ENCODE measurements at regions not wholly inside any gene's neighbourhood (a gene's known extent, or its start where the extent isn't known, plus 50 kb on each side); places are given as distances from the start of the nearest gene placed in this dataset.

DNA sequence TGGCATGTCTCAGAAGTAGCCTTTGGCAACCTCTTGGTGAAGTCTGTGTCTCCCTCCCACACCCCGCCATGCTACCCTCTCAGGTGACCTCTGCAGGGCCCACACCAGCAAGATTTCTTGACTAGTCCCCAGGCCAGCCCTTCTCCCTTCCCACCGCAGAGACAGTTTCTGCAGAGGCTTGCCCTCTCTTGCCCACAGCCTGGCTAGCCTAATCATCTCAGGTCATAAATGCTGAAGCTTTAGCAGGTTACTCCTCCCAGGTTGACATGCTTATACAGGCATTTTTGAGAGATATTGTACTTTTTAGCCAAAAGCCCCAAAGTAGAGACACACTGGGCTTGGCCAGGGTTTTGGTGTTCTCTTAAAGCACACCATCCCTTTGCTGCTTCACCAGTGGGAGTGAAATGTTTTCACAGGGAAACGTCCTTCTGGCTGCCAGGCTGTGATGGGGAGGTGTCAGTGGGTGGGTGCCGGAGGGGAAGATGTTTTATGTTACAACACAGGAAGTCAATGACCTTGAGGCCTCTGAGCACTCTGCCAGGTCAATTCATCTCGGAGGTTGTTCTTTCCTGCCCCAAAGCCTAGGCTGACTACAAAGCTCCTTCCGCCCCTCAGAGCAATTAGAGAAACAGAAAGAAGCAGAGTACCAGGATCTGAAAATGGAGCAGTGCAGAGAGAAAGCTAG, 58.5 kb downstream of the STYXL2 start:
- Mint-ChIP-seq H3K36me3 (ENCODE audit: low read depth) (no peaks in the 10 kb centered on the region), H3K27me3 (peaks cover 23% of the 10 kb centered on the region), H3K4me1 (no peaks in the 10 kb centered on the region), H3K4me3 (no peak overlapping the region), H3K9me3 (peaks cover 5% of the 10 kb centered on the region), H3K27ac (no peak overlapping the region)
- CTCF ChIA-PET = no interaction called here
- DNase-seq (no peak), ATAC-seq (ENCODE audit: low read depth) (no peak)
- TF ChIP-seq, protein P1, sequence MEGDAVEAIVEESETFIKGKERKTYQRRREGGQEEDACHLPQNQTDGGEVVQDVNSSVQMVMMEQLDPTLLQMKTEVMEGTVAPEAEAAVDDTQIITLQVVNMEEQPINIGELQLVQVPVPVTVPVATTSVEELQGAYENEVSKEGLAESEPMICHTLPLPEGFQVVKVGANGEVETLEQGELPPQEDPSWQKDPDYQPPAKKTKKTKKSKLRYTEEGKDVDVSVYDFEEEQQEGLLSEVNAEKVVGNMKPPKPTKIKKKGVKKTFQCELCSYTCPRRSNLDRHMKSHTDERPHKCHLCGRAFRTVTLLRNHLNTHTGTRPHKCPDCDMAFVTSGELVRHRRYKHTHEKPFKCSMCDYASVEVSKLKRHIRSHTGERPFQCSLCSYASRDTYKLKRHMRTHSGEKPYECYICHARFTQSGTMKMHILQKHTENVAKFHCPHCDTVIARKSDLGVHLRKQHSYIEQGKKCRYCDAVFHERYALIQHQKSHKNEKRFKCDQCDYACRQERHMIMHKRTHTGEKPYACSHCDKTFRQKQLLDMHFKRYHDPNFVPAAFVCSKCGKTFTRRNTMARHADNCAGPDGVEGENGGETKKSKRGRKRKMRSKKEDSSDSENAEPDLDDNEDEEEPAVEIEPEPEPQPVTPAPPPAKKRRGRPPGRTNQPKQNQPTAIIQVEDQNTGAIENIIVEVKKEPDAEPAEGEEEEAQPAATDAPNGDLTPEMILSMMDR (IDR thresholded peaks at IDR 0.05) = no peak
- POLR2A ChIA-PET = no interaction called here
- intact Hi-C loops (cut with micrococcal nuclease) = no loop called here

DNA sequence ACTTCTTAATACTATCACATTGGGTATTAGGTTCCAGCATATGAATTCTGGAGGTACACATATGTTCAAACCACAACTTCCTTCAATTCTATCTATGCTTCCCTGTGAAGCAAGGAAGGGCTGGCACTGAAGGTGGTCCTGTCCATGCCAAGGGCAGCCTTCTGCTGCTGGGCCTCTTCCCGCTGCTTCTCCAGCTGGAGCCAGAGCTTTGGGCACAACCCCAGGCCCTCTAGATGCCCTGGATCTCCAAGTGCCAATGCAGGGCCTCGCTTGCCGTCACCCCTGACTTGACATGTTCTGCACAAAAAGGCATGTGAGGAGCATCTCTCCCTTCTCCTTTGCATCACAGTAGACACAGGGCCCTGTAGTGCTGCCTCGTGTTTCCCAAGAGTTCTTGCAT, 62.6 kb downstream of the STYXL2 start:
- intact Hi-C loops (cut with micrococcal nuclease) = no loop called here
- TF ChIP-seq, protein P1 (IDR thresholded peaks at IDR 0.05) = no peak
- no peak overlapping the region for H3K4me3 Mint-ChIP-seq
- H3K4me1 Mint-ChIP-seq = no peaks in the 10 kb centered on the region
- ChIA-PET POLR2A (no interaction called here), CTCF (no interaction called here)
- DNase-seq (no peak), ATAC-seq (ENCODE audit: low read depth) (no peak)
- no peaks in the 10 kb centered on the region for H3K36me3 Mint-ChIP-seq (ENCODE audit: low read depth)
- no peak overlapping the region for H3K27ac Mint-ChIP-seq
- peaks cover 6% of the 10 kb centered on the region for H3K27me3 Mint-ChIP-seq
- no peaks in the 10 kb centered on the region for H3K9me3 Mint-ChIP-seq

DNA sequence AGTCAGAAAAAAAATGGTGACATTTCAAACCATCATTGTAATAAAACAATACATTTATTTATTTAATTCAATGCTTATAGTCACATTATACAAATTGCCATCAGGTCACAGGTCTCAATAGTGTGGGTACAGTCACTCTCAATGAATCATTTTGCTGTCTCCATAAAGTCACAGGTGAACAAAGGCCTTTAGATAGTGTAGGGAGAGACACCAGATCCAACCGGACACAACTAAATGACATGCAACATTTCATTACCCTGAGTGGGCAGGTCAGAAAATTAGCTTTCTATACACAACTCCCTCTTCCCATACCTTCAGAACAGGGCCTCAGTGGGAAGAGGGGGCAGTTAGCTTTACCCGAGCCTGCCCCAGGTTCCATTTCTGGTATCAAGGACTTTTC, 63.2 kb downstream of the STYXL2 start:
- no peak overlapping the region for H3K27ac Mint-ChIP-seq
- CTCF ChIA-PET = no interaction called here
- no peaks in the 10 kb centered on the region for H3K36me3 Mint-ChIP-seq (ENCODE audit: low read depth)
- H3K9me3 Mint-ChIP-seq = no peaks in the 10 kb centered on the region
- POLR2A ChIA-PET = no interaction called here
- DNase-seq (no peak), ATAC-seq (ENCODE audit: low read depth) (no peak)
- no peaks in the 10 kb centered on the region for H3K4me1 Mint-ChIP-seq
- TF ChIP-seq, protein P1 (IDR thresholded peaks at IDR 0.05) = no peak
- intact Hi-C loops (cut with micrococcal nuclease) = no loop called here
- peaks cover 3% of the 10 kb centered on the region for H3K27me3 Mint-ChIP-seq
- no peak overlapping the region for H3K4me3 Mint-ChIP-seq

DNA sequence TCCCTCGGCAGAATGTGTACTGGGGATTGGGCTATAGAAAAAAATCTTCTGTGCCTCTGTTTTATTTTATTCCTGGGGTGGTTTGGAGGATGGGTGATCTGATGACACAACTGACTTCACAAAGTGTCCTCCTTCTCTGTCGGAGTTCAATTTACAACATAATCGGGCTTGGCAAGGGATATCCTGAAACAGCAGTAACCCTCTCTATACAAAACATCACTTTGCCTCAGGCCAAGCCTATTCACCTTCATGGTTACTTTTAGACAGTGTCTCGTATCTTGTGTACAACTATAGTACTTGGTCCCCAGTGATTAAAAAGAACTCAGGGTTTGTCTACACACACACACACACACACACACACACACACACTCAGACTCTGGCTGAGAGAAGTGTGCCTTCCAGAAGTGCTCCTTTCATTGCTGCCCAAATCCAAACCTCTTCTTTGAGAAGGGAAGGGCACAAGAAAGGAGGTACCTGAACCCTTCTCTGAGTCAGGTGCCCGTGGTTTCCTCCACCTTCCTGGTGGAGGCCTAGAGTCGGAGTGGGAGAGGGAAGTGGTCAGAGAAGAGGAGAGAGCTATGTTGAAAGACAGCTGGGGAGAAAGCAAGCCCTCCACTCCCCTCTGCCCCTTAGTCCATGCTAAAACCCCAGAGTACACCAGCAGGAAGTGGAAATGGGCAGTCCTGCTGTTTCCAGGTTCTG, 62.4 kb upstream of the POU2F1 start:
- H3K4me3 Mint-ChIP-seq = no peak overlapping the region
- no peak for DNase-seq
- POLR2A ChIA-PET = no interaction called here
- no peaks in the 10 kb centered on the region for H3K9me3 Mint-ChIP-seq
- ATAC-seq (ENCODE audit: low read depth) = no peak
- no peak overlapping the region for H3K27ac Mint-ChIP-seq
- CTCF ChIA-PET = no interaction called here
- H3K27me3 Mint-ChIP-seq = no peaks in the 10 kb centered on the region
- TF ChIP-seq, protein P1 (IDR thresholded peaks at IDR 0.05) = no peak
- no peaks in the 10 kb centered on the region for H3K36me3 Mint-ChIP-seq (ENCODE audit: low read depth)
- intact Hi-C loops (cut with micrococcal nuclease) = no loop called here
- no peaks in the 10 kb centered on the region for H3K4me1 Mint-ChIP-seq

DNA sequence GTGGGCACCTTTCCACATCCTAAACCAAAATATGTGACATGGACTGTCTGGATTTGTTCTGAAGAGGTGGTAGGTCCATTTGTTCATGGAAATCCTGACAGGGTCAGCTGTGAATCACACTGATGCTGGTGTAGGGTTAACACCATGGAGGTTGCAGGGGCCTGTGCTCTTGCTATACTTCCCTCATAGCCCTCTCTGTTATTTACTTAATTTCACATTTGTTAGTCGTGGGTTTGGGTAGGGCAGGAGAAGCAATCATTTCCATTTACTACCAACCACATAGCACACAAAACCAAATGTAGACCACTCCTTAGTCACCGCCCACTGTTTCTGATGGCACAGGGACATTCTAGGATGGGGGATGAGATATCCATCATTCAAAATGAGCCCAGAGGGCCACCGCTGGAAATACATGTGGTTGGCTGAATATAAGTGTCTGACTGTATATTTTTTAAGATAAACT, 61.8 kb upstream of the POU2F1 start:
- no peaks in the 10 kb centered on the region for H3K36me3 Mint-ChIP-seq (ENCODE audit: low read depth)
- H3K4me3 Mint-ChIP-seq = no peak overlapping the region
- DNase-seq (no peak), ATAC-seq (ENCODE audit: low read depth) (no peak)
- ChIA-PET CTCF (no interaction called here), POLR2A (no interaction called here)
- no peaks in the 10 kb centered on the region for H3K4me1 Mint-ChIP-seq
- intact Hi-C loops (cut with micrococcal nuclease) = no loop called here
- H3K9me3 Mint-ChIP-seq = no peaks in the 10 kb centered on the region
- H3K27ac Mint-ChIP-seq = no peak overlapping the region
- TF ChIP-seq, protein P1 (IDR thresholded peaks at IDR 0.05) = no peak
- no peaks in the 10 kb centered on the region for H3K27me3 Mint-ChIP-seq

All from activated B cell treated with CpG ODN at 0.5 μM for 24 hours (primary cell).